CD4-positive, alpha-beta T cell (primary cell): ENCODE measurements at regions not wholly inside any gene's neighbourhood (a gene's known extent, or its start where the extent isn't known, plus 50 kb on each side); places are given as distances from the start of the nearest gene placed in this dataset.

ENCODE experiments used
- ATAC-seq: fragments of 200-7000 bp; cut with Tn5 transposase; one replicate; pipeline ENCODE4 v1.10.0; 2022; ENCODE audit warnings: mild to moderate bottlenecking; ENCODE audit not compliant: poor library complexity
- CTCF ChIA-PET: fragments of 350-600 bp; sonication (Branson Sonifier 250); formaldehyde crosslinking; loops from one replicate; lab custom pipeline; 2021; ENCODE audit warnings: antibody characterized with exemption, inconsistent platforms; lab: Charles Lee
- POLR2A ChIA-PET: fragments of 350-600 bp; sonication (Branson Sonifier 250); formaldehyde crosslinking; loops from one replicate; lab custom pipeline; 2021; ENCODE audit warnings: antibody characterized with exemption, inconsistent platforms; lab: Charles Lee
- DNase-seq, 14 experiments: peaks; one replicate each; pipeline ENCODE4 v3.0.0-alpha.2; 2013 to 2020; ENCODE audit warnings: mixed read lengths in 2 of 14
- H3K27ac ChIP-seq, 2 donors: one replicate each; pipeline versions ENCODE4 v1.5.1 to v1.7.0; 2013; ENCODE audit warnings: low read length in 2 of 2, low read depth in 1 of 2, mild to moderate bottlenecking in 1 of 2
- H3K27me3 ChIP-seq, 2 experiments: 1 replicate in 1 of 2; 2 replicates in 1 of 2; pipeline versions ENCODE4 v1.6.1 to v1.7.0; 2013; ENCODE audit warnings: low read length in 2 of 2, control low read depth in 1 of 2, mild to moderate bottlenecking in 1 of 2, moderate library complexity in 1 of 2; ENCODE audit not compliant: insufficient read depth in 2 of 2, control insufficient read depth in 1 of 2
- H3K36me3 ChIP-seq: one replicate; pipeline ENCODE4 v1.6.1; 2013; ENCODE audit warnings: low read length, control low read depth; ENCODE audit not compliant: insufficient read depth
- H3K4me1 ChIP-seq: one replicate; pipeline ENCODE4 v1.6.1; 2013; ENCODE audit warnings: low read length, control low read depth; ENCODE audit not compliant: insufficient read depth
- H3K4me3 ChIP-seq: one replicate; pipeline ENCODE4 v1.5.1; 2013; ENCODE audit warnings: mild to moderate bottlenecking, low read length, moderate library complexity
- H3K9me3 ChIP-seq, 2 experiments: 1 replicate in 1 of 2; 2 replicates in 1 of 2; pipeline versions ENCODE4 v1.6.1 to v1.7.0; 2013; ENCODE audit warnings: low read length in 2 of 2, mild to moderate bottlenecking in 2 of 2, control low read depth in 1 of 2, moderate library complexity in 1 of 2; ENCODE audit not compliant: control insufficient read depth in 1 of 2, insufficient read depth in 1 of 2
- H3K27ac Mint-ChIP-seq: one replicate; pipeline ENCODE4 v1.8.0; 2020; ENCODE audit warnings: mixed read lengths
- H3K27me3 Mint-ChIP-seq: one replicate; pipeline ENCODE4 v1.8.0; 2021; ENCODE audit warnings: mixed read lengths
- H3K36me3 Mint-ChIP-seq: one replicate; pipeline ENCODE4 v1.8.0; 2021; ENCODE audit warnings: low read depth, mixed read lengths
- H3K4me1 Mint-ChIP-seq: one replicate; pipeline ENCODE4 v1.8.0; 2021; ENCODE audit warnings: low read depth, mixed read lengths
- H3K4me3 Mint-ChIP-seq: one replicate; pipeline ENCODE4 v1.8.0; 2020; ENCODE audit warnings: mild to moderate bottlenecking, mixed read lengths
- H3K9me3 Mint-ChIP-seq: one replicate; pipeline ENCODE4 v1.8.0; 2020; ENCODE audit warnings: mixed read lengths
- CTCF ChIP-seq: fragments of 200-600 bp; IDR thresholded peaks from one replicate; pipeline ENCODE4 v1.8.0; 2022; ENCODE audit warnings: antibody characterized with exemption, mild to moderate bottlenecking
- intact Hi-C, 2 experiments: fragments of 100-400 bp; cut with DNase I in 1 of 2; cut with micrococcal nuclease in 1 of 2; formaldehyde crosslinking; loops; one replicate each; pipeline versions ENCODE4 v1.15.1 to v1.9.0; 2023 to 2025; cut with DNase I, micrococcal nuclease

- intact Hi-C loops = no loop called here
- CTCF ChIA-PET = no interaction called here
These were observed 247.0 kb downstream of the ICOS start for GRCh38 chr2:204183608-204184007.

GRCh38 chr2:204184226-204184625 is 247.7 kb downstream of the ICOS start:
- no peaks in the 10 kb centered on the region for H3K36me3 ChIP-seq
- peaks cover 10% of the 10 kb centered on the region for H3K27me3 Mint-ChIP-seq
- H3K4me1 ChIP-seq = peaks cover 9% of the 10 kb centered on the region
- no peak overlapping the region for H3K27ac ChIP-seq
- ChIA-PET CTCF (no interaction called here), POLR2A (no interaction called here)
- DNase-seq = no peak
- H3K4me3 ChIP-seq = no peak overlapping the region
- H3K4me1 Mint-ChIP-seq = peaks cover 12% of the 10 kb centered on the region
- no peak overlapping the region for H3K27ac Mint-ChIP-seq
- H3K9me3 ChIP-seq = no peaks in the 10 kb centered on the region
- TF ChIP-seq CTCF = no peak
- no peak for ATAC-seq
- peaks cover 0 to 6% of the 10 kb centered on the region in 2 experiments for H3K27me3 ChIP-seq
- no peaks in the 10 kb centered on the region for H3K36me3 Mint-ChIP-seq
- intact Hi-C loops = no loop called here
- no peaks in the 10 kb centered on the region for H3K9me3 Mint-ChIP-seq
- H3K4me3 Mint-ChIP-seq = no peak overlapping the region

More at GRCh38 chr2:204183608-204184007, 247.0 kb downstream of the ICOS start:
- H3K4me1 ChIP-seq = peaks cover 9% of the 10 kb centered on the region
- no peak for TF ChIP-seq CTCF
- no peak overlapping the region for H3K4me3 ChIP-seq
- no peaks in the 10 kb centered on the region for H3K9me3 ChIP-seq
- Mint-ChIP-seq H3K9me3 (no peaks in the 10 kb centered on the region), H3K4me3 (no peak overlapping the region), H3K27ac (no peak overlapping the region), H3K27me3 (peaks cover 10% of the 10 kb centered on the region), H3K36me3 (no peaks in the 10 kb centered on the region), H3K4me1 (peaks cover 12% of the 10 kb centered on the region)
- no peak for DNase-seq
- POLR2A ChIA-PET = no interaction called here
- H3K36me3 ChIP-seq = no peaks in the 10 kb centered on the region
- H3K27me3 ChIP-seq = peaks cover 0 to 6% of the 10 kb centered on the region in 2 experiments
- H3K27ac ChIP-seq = no peak overlapping the region
- no peak for ATAC-seq

DNA sequence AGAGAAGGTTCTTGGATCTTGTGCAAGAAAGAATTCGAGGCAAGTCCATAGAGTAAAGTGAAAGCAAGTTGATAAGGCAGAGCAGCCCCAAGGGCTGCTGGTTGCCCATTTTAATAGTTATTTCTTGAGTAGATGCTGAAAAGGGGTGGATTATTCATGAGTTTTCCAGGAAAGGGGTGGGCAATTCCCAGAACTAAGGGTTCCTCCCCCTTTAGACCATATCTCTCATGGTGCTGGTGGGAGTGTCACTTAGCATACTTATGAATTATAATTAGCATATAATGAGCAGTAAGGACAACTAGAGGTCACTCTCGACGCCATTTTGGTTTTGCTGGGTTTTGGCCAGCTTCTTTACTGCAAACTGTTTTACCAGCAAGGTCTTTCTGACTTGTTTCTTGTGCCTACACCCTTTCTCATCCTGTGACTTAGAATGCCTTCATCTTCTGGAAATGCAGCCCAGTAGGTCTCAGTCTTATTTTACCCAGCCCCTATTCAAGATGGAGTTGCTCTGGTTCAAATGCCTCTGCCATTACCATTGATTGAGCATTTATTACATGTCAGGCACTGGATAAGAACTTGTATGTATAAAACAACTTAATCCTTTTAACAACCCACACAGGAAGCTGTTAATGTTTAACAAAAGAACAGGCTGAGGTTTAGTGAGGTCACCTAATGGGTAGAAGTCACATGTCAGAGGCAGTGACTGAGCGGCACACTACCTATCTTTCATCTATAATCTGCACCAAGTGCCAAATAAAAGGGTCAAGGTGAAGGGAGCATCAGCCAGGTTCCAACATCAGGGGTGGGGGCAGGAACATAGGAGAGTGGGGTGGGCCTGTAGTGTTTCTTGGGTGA is 250.9 kb downstream of the ICOS start:
- no peak overlapping the region for H3K27ac Mint-ChIP-seq
- TF ChIP-seq CTCF = no peak
- H3K4me3 Mint-ChIP-seq = no peak overlapping the region
- POLR2A ChIA-PET = interaction anchor here (1.3 kb wide), 1 partner anchor 10 kb away, joined by 5 read pairs; no protein-coding TSS in a partner anchor
- peaks cover 9% of the 10 kb centered on the region for H3K4me1 ChIP-seq
- no peaks in the 10 kb centered on the region for H3K9me3 Mint-ChIP-seq
- H3K36me3 ChIP-seq = no peaks in the 10 kb centered on the region
- peaks cover 12% of the 10 kb centered on the region for H3K4me1 Mint-ChIP-seq
- peaks cover 0 to 2% of the 10 kb centered on the region in 2 experiments for H3K27me3 ChIP-seq
- CTCF ChIA-PET = no interaction called here
- no peak overlapping the region for H3K4me3 ChIP-seq
- no peaks in the 10 kb centered on the region for H3K9me3 ChIP-seq
- no peaks in the 10 kb centered on the region for H3K36me3 Mint-ChIP-seq
- H3K27me3 Mint-ChIP-seq = no peaks in the 10 kb centered on the region
- DNase-seq (peak in 2 of 14 experiments; percentile 7 to 32), ATAC-seq (peak; percentile 58)
- intact Hi-C loops = no loop called here
- no peak overlapping the region for H3K27ac ChIP-seq
